Fibroblast of lung (primary cell): ENCODE measurements at regions not wholly inside any gene's neighbourhood (a gene's known extent, or its start where the extent isn't known, plus 50 kb on each side); places are given as distances from the start of the nearest gene placed in this dataset.

ENCODE experiments used
- CTCF ChIP-seq, 2 donors: IDR thresholded peaks in 1 of 2; conservative IDR thresholded peaks in 1 of 2; 1 replicate in 1 of 2; 2 replicates in 1 of 2; pipeline ENCODE4 v1.5.1; 2011 to 2012; ENCODE audit warnings: low read length in 2 of 2, control low read depth in 1 of 2, inconsistent platforms in 1 of 2, low read depth in 1 of 2, mild to moderate bottlenecking in 1 of 2
- EZH2 ChIP-seq: IDR thresholded peaks from 2 replicates; pipeline ENCODE4 v1.5.1; 2012; ENCODE audit warnings: low read length, control low read depth, mild to moderate bottlenecking; ENCODE audit errors: missing control alignments

GRCh38 chrX:46306103-46306502, 239.1 kb downstream of the ZNF674 start:
- TF ChIP-seq CTCF (conservative IDR thresholded peaks at IDR 0.05 in 1 of 2, IDR thresholded peaks at IDR 0.05 in 1 of 2; ENCODE audit: low read depth in 1 of 2, low read length in 2 of 2) (no peak), EZH2 (no peak)
